ENCODE measurements at regions not wholly inside any gene's neighbourhood (a gene's known extent, or its start where the extent isn't known, plus 50 kb on each side); places are given as distances from the start of the nearest gene placed in this dataset.

DNA sequence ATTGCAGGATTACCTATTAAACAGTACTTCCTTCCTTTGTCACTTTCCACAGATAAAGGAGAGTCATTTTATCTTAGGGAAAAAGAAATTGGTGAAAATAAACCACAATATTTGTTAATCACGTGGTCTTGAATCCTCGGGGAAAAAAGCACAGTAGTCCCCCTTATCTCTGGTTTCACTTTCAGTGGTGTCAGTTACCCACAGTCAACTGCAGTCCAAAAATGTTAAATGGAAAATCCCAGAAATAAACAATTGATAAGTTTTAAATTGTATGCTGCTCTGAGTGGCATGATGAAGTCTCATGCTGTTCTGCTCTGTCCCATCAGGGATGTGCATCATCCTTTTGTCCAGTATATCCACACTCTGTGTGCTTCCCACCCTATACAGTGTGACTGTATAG is 405.2 kb upstream of the MPDZ start:
- H3K4me3 ChIP-seq (ENCODE audit: low read length), result no peak overlapping the region
- H4K20me1 ChIP-seq (ENCODE audit: insufficient read depth, low read length), result no peaks in the 10 kb centered on the region

DNA sequence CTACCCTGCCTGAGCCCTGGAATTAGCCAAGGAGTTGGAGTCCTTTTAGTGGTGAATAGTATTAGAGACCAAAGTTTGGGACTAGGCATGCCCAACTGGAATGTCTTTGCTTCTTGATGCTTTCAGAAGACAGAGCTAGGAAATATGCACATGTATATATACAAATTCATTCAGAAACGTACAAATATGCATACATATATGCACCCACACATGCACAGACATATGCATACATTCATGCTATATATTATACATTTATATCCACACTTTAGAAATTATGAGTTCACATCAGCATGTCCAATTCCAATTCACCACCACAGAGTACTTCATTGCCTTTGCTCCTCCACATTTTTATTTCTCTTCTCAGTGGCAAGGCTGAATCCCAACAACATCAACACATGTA is 398.3 kb upstream of the MPDZ start:
- Histone ChIP-seq H3K27ac (ENCODE audit: low read length) (no peak overlapping the region), H3K79me2 (ENCODE audit: low read length) (no peaks in the 10 kb centered on the region), H4K20me1 (ENCODE audit: insufficient read depth, low read length) (no peaks in the 10 kb centered on the region), H2AFZ (ENCODE audit: low read depth, low read length) (no peak overlapping the region), H3K36me3 (replicated peaks; ENCODE audit: low read depth, low read length) (no peaks in the 10 kb centered on the region), H3K9me3 (ENCODE audit: insufficient read depth, low read length) (no peaks in the 10 kb centered on the region), H3K9ac (ENCODE audit: low read length) (no peak overlapping the region), H3K4me1 (ENCODE audit: low read length) (no peaks in the 10 kb centered on the region), H3K4me3 (ENCODE audit: low read length) (no peak overlapping the region), H3K4me2 (ENCODE audit: low read length) (no peak overlapping the region), H3K27me3 (ENCODE audit: low read depth, low read length) (no peaks in the 10 kb centered on the region)
- no peak for TF ChIP-seq EZH2phosphoT487 (IDR thresholded peaks at IDR 0.05; ENCODE audit: low read depth)
- TF ChIP-seq, protein P1, sequence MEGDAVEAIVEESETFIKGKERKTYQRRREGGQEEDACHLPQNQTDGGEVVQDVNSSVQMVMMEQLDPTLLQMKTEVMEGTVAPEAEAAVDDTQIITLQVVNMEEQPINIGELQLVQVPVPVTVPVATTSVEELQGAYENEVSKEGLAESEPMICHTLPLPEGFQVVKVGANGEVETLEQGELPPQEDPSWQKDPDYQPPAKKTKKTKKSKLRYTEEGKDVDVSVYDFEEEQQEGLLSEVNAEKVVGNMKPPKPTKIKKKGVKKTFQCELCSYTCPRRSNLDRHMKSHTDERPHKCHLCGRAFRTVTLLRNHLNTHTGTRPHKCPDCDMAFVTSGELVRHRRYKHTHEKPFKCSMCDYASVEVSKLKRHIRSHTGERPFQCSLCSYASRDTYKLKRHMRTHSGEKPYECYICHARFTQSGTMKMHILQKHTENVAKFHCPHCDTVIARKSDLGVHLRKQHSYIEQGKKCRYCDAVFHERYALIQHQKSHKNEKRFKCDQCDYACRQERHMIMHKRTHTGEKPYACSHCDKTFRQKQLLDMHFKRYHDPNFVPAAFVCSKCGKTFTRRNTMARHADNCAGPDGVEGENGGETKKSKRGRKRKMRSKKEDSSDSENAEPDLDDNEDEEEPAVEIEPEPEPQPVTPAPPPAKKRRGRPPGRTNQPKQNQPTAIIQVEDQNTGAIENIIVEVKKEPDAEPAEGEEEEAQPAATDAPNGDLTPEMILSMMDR (IDR thresholded peaks at IDR 0.05; ENCODE audit: low read depth, low read length), result no peak

More for the DNA sequence above, 405.2 kb upstream of the MPDZ start:
- H3K27ac ChIP-seq (ENCODE audit: low read length), result no peak overlapping the region
- peaks cover 11% of the 10 kb centered on the region for H3K4me1 ChIP-seq (ENCODE audit: low read length)
- H3K4me2 ChIP-seq (ENCODE audit: low read length), result no peak overlapping the region
- H3K9me3 ChIP-seq (ENCODE audit: insufficient read depth, low read length), result no peaks in the 10 kb centered on the region
- no peaks in the 10 kb centered on the region for H3K79me2 ChIP-seq (ENCODE audit: low read length)
- no peaks in the 10 kb centered on the region for H3K36me3 ChIP-seq (replicated peaks; ENCODE audit: low read depth, low read length)
- H2AFZ ChIP-seq (ENCODE audit: low read depth, low read length), result no peak overlapping the region
- TF ChIP-seq EZH2phosphoT487 (IDR thresholded peaks at IDR 0.05; ENCODE audit: low read depth), result no peak
- TF ChIP-seq, protein P1 (IDR thresholded peaks at IDR 0.05; ENCODE audit: low read depth, low read length), result no peak
- H3K9ac ChIP-seq (ENCODE audit: low read length), result no peak overlapping the region
- no peaks in the 10 kb centered on the region for H3K27me3 ChIP-seq (ENCODE audit: low read depth, low read length)

DNA sequence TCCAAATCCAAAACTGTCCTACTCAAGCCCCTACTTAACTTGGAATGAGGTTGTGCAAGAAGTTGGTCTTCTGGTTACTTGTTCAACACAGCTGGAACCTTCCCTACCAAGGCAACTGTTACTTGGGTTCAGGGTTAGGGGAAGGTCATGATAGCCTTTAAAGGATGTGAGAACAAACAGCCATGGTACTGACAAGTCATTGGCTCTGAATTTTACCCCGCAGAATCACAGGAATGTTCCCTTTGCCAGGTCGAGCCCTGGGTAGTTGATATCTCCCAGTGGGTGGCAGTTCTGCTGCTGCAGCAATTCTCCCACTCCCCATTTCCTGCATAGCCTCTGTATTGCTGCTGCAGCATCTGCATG is 396.1 kb upstream of the MPDZ start:
- no peaks in the 10 kb centered on the region for H4K20me1 ChIP-seq (ENCODE audit: insufficient read depth, low read length)
- H3K9me3 ChIP-seq (ENCODE audit: insufficient read depth, low read length), result no peaks in the 10 kb centered on the region
- no peak overlapping the region for H3K27ac ChIP-seq (ENCODE audit: low read length)
- H3K9ac ChIP-seq (ENCODE audit: low read length), result no peak overlapping the region
- H3K27me3 ChIP-seq (ENCODE audit: low read depth, low read length), result no peaks in the 10 kb centered on the region
- H3K79me2 ChIP-seq (ENCODE audit: low read length), result no peaks in the 10 kb centered on the region
- H3K4me2 ChIP-seq (ENCODE audit: low read length), result no peak overlapping the region
- H2AFZ ChIP-seq (ENCODE audit: low read depth, low read length), result no peak overlapping the region
- no peak overlapping the region for H3K4me3 ChIP-seq (ENCODE audit: low read length)
- H3K36me3 ChIP-seq (replicated peaks; ENCODE audit: low read depth, low read length), result no peaks in the 10 kb centered on the region
- H3K4me1 ChIP-seq (ENCODE audit: low read length), result no peaks in the 10 kb centered on the region
- TF ChIP-seq, protein P1 (IDR thresholded peaks at IDR 0.05; ENCODE audit: low read depth, low read length), result no peak
- TF ChIP-seq EZH2phosphoT487 (IDR thresholded peaks at IDR 0.05; ENCODE audit: low read depth), result no peak

DNA sequence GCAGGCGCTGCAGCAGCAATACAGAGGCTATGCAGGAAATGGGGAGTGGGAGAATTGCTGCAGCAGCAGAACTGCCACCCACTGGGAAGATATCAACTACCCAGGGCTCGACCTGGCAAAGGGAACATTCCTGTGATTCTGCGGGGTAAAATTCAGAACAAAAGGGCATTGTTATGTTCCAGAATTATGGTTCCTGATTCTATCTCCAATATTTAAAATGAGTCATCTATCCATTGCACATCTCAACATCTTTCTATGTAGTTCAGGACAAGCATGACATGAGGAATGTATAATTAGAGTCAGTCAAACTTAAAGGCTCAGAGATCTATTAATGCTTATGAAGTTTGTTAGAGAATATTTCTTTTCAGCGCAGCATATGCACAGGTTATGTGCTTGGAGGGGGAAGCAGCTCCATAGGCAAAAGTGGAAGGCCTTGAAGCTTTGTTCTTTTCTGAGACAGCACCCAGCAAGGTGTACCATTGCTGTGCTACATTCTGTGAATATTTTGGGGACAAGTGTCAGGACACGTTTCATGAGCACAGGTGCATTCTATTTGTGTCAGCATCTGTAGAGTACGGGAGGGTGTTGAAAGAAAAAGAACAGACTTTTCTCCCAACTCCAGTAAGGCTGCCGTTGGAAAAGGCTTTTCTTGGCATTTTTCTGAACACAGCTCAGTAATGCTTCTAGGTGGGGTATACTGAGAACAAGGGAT is 395.6 kb upstream of the MPDZ start:
- no peaks in the 10 kb centered on the region for H4K20me1 ChIP-seq (ENCODE audit: insufficient read depth, low read length)
- H3K79me2 ChIP-seq (ENCODE audit: low read length), result no peaks in the 10 kb centered on the region
- H3K4me3 ChIP-seq (ENCODE audit: low read length), result no peak overlapping the region
- no peaks in the 10 kb centered on the region for H3K9me3 ChIP-seq (ENCODE audit: insufficient read depth, low read length)
- no peak overlapping the region for H3K9ac ChIP-seq (ENCODE audit: low read length)
- no peak overlapping the region for H2AFZ ChIP-seq (ENCODE audit: low read depth, low read length)
- no peak overlapping the region for H3K27ac ChIP-seq (ENCODE audit: low read length)
- no peaks in the 10 kb centered on the region for H3K36me3 ChIP-seq (replicated peaks; ENCODE audit: low read depth, low read length)
- H3K4me1 ChIP-seq (ENCODE audit: low read length), result no peaks in the 10 kb centered on the region
- no peak overlapping the region for H3K4me2 ChIP-seq (ENCODE audit: low read length)
- H3K27me3 ChIP-seq (ENCODE audit: low read depth, low read length), result no peaks in the 10 kb centered on the region
- TF ChIP-seq, protein P1 (IDR thresholded peaks at IDR 0.05; ENCODE audit: low read depth, low read length), result no peak
- TF ChIP-seq EZH2phosphoT487 (IDR thresholded peaks at IDR 0.05; ENCODE audit: low read depth), result no peak

All from OCI-LY3 (cell line).